Neural cell (in vitro differentiated cells): ENCODE measurements at regions not wholly inside any gene's neighbourhood (a gene's known extent, or its start where the extent isn't known, plus 50 kb on each side); places are given as distances from the start of the nearest gene placed in this dataset.

Experiments used
- CTCF ChIP-seq: fragments of 450-650 bp; IDR thresholded peaks from 2 replicates; pipeline ENCODE4 v1.5.1; 2014; ENCODE audit warnings: antibody characterized with exemption, mild to moderate bottlenecking, moderate library complexity; ENCODE audit not compliant: poor library complexity, severe bottlenecking
- EZH2 ChIP-seq: fragments of 200-600, 300-800 bp; shearing (Covaris generic), sonication (generic); IDR thresholded peaks from 2 replicates; pipeline ENCODE4 v1.6.1; 2014; ENCODE audit warnings: antibody characterized with exemption, low read length, borderline replicate concordance, mild to moderate bottlenecking; ENCODE audit not compliant: insufficient read depth, poor library complexity, severe bottlenecking
- POLR2AphosphoS5 ChIP-seq: IDR thresholded peaks from 2 replicates; pipeline ENCODE4 v1.6.1; 2012
- RAD21 ChIP-seq: fragments of 450-650 bp; conservative IDR thresholded peaks from 2 replicates; pipeline ENCODE4 v1.6.1; 2014; ENCODE audit warnings: antibody characterized with exemption, mild to moderate bottlenecking, moderate library complexity
- REST ChIP-seq: IDR thresholded peaks from 2 replicates; pipeline ENCODE4 v1.6.1; 2012; ENCODE audit warnings: borderline replicate concordance
- SMC3 ChIP-seq: fragments of 450-650 bp; conservative IDR thresholded peaks from 2 replicates; pipeline ENCODE4 v1.6.1; 2014; ENCODE audit warnings: antibody characterized with exemption, mild to moderate bottlenecking, moderate library complexity; ENCODE audit not compliant: poor library complexity
- TAF1 ChIP-seq: IDR thresholded peaks from 2 replicates; pipeline ENCODE4 v1.6.1; 2012; ENCODE audit warnings: low read depth

- TF ChIP-seq CTCF (no peak), TAF1 (no peak), POLR2AphosphoS5 (no peak), EZH2 (no peak), RAD21 (no peak), SMC3 (no peak), REST (no peak)
Observed at GRCh38 chr1:78410643-78411042, 80.1 kb upstream of the PTGFR start.
